Retinal pigment epithelial cell (primary cell): ENCODE measurements at regions not wholly inside any gene's neighbourhood (a gene's known extent, or its start where the extent isn't known, plus 50 kb on each side); places are given as distances from the start of the nearest gene placed in this dataset.

ENCODE experiments used
- DNase-seq: peaks from one replicate; pipeline ENCODE4 v3.0.0-alpha.2; 2010; ENCODE audit warnings: low read depth
- H3K4me3 ChIP-seq: 2 replicates; pipeline ENCODE4 v1.5.1; 2011; ENCODE audit warnings: mild to moderate bottlenecking, low read length, control low read depth, moderate library complexity
- TF ChIP-seq, protein P1 (sequence below): conservative IDR thresholded peaks from 2 replicates; pipeline ENCODE4 v1.5.1; 2011; ENCODE audit warnings: low read depth, low read length, control low read depth, inconsistent platforms

DNA sequence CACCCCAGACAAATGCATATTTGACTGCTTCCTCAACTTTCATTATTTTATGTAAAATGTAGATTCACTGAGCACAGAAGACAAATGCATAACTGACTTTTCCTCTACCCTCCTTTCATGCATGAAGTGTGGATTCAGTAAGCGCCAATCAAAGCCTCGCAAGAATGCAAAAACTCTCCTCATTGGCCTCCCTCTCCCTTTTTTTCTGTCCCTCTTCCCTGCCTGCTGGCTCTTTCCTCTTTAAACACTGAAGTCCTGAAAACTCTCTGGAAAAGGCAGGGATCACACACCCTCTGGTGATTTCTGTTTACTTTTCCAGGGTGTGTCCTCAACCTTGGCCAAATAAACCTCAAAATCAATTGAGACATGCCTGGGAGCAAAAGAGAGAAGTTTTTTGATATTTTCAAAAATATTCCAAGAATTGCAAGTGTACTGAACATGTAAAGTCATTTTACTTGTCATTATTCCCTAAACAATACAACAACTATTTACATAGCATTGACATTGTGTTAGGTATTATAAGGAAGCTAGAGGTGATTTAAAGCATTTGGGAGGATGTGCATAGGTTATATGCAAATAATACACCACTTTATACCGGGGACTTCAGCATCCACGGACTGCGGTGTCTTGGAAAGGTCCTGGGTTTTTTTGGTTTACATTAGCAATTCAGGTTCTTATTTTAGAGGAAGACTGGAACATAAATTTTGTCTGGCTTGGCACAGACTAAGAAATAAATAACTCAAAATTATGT, 71.4 kb downstream of the SEC61G start:
- TF ChIP-seq, protein P1, sequence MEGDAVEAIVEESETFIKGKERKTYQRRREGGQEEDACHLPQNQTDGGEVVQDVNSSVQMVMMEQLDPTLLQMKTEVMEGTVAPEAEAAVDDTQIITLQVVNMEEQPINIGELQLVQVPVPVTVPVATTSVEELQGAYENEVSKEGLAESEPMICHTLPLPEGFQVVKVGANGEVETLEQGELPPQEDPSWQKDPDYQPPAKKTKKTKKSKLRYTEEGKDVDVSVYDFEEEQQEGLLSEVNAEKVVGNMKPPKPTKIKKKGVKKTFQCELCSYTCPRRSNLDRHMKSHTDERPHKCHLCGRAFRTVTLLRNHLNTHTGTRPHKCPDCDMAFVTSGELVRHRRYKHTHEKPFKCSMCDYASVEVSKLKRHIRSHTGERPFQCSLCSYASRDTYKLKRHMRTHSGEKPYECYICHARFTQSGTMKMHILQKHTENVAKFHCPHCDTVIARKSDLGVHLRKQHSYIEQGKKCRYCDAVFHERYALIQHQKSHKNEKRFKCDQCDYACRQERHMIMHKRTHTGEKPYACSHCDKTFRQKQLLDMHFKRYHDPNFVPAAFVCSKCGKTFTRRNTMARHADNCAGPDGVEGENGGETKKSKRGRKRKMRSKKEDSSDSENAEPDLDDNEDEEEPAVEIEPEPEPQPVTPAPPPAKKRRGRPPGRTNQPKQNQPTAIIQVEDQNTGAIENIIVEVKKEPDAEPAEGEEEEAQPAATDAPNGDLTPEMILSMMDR: no peak
- DNase-seq: no peak
- H3K4me3 ChIP-seq: no peak overlapping the region

DNA sequence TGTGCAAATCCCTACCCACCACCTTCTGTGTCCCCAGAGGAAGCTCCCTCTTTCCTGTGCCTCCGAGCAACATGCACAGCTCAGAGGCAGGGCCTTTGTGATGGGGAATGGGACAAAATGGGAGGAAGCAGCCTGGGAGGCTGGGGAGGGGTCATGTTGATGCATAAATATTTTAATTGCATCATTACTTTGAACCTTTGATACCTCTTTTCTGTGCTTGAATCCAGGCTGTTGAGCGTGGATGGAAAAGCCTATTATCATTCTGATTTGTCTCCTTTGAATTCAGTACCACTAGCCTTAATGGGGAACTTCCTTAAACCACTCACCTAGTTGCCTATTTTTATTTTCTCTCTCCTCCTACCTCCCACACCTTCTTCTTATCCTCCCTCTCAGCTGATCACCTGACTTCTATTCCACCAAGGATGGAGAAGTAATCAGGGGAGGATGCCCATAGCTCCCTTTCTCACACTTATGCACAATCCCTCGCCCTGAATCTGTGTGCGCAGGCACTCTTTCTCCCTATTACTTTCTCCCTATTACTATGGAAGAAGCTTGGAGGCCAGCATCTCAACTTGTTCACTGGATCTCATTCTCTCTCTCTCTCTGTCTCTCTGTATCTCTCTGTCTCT, 78.5 kb downstream of the SEC61G start:
- no peak for DNase-seq
- TF ChIP-seq, protein P1: no peak
- no peak overlapping the region for H3K4me3 ChIP-seq

DNA sequence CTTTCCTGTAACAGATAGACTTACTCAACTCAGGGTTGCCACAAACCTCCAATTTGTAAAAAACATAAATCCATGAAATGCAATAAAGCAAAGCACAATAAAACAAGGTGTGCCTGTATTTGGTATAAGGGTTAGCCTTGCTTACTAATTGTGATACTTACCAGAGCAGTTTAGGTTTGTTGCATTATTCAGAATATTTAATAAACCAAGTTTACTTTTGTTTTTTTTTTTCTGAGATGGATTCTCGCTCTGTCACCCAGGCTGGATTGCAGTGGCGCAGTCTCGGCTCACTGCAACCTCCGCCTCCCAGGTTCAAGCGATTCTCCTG, 79.6 kb downstream of the SEC61G start:
- TF ChIP-seq, protein P1: no peak
- H3K4me3 ChIP-seq: no peak overlapping the region
- DNase-seq: no peak

DNA sequence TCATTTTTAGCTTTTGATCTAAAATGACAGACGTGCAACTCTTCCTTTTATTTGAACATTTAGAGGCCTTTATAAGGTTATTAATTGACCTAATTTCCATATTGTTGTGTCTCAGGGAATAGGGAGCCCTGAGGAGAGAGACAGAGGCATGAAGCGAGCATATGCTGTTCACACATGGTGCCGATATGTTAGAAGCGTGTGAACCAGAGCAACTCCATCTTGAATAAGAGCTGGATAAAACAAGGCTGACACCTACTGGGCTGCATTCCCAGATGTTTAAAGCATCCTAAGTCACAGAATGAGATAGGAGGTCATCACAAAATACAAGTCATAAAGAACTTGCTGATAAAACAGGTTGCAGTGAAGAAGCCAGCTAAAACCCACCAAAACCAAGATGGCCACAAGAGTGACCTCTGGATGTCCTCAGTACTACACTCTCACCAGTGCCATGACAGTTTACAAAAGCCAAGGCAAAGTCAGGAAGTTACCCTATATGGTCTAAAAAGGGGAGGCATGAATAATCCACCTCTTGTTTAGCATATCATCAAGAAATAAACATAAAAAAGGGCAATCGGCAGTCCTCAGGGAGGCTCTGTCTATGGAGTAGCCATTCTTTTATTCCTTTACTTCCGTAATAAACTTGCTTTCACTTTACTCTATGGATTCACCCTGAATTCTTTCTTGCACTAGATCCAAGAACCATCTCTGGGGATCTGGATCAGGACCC, 80.1 kb downstream of the SEC61G start:
- TF ChIP-seq, protein P1: no peak
- DNase-seq: no peak
- H3K4me3 ChIP-seq: no peak overlapping the region

DNA sequence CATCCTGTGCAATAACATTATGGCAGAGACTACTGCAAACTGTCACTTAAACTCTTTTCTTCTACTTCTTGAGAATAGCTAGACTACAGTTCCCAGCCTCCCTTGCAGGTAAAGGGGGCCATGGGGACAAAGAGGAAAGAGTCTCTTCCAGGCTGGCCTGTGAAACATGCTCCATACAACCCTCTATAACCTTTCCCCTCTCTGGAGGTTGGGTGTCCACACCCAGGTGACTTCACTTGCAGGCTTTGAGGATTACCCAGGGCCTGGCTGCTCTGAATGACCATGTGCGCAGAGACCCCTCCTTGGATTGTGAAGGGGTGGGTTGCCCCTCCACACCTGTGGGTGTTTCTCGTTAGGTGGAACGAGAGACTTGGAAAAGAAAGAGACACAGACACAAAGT, 84.1 kb downstream of the SEC61G start:
- TF ChIP-seq, protein P1: no peak
- no peak for DNase-seq
- H3K4me3 ChIP-seq: no peak overlapping the region

DNA sequence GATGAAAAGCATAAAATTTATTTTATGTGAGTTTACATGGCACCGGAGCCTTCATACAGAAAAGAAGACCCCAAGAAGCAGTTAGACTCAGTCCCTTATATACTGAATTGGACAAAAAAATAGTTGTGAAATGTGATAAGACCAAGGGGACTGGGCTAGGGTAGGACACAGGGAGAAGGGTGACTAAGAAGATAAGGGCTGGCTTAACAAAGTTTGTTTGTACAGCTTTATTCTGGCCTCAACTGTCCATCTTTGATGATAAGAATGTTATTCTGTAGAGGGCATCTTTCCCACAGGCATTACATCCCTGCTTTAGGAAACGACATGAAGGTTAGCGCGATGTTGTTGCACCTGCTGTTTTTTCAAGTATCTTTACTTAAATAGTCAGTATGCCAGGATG, 86.5 kb downstream of the SEC61G start:
- DNase-seq: no peak
- H3K4me3 ChIP-seq: no peak overlapping the region
- TF ChIP-seq, protein P1: no peak
